Activated CD4-positive, alpha-beta memory T cell treated with anti-CD3 and anti-CD28 coated beads for 36 hours (primary cell): ENCODE measurements at regions not wholly inside any gene's neighbourhood (a gene's known extent, or its start where the extent isn't known, plus 50 kb on each side); places are given as distances from the start of the nearest gene placed in this dataset.

Experiments
- CTCF ChIA-PET: fragments of 350-600 bp; sonication (Branson Sonifier 250); formaldehyde crosslinking; loops from one replicate; lab custom pipeline; 2021; ENCODE audit warnings: antibody characterized with exemption, inconsistent platforms; lab: Charles Lee
- POLR2A ChIA-PET: fragments of 350-600 bp; sonication (Branson Sonifier 250); formaldehyde crosslinking; loops from one replicate; lab custom pipeline; 2021; ENCODE audit warnings: antibody characterized with exemption; lab: Charles Lee
- DNase-seq: peaks from one replicate; pipeline ENCODE4 v3.0.0-alpha.2; 2020
- H3K27ac Mint-ChIP-seq: one replicate; pipeline ENCODE4 v1.8.0; 2021; ENCODE audit warnings: mixed read lengths
- H3K27me3 Mint-ChIP-seq: one replicate; pipeline ENCODE4 v1.8.0; 2021; ENCODE audit warnings: mixed read lengths
- H3K36me3 Mint-ChIP-seq: one replicate; pipeline ENCODE4 v1.8.0; 2021; ENCODE audit warnings: mixed read lengths
- H3K4me1 Mint-ChIP-seq: one replicate; pipeline ENCODE4 v1.8.0; 2021; ENCODE audit warnings: low read depth, mixed read lengths
- H3K4me3 Mint-ChIP-seq: one replicate; pipeline ENCODE4 v1.8.0; 2021; ENCODE audit warnings: mild to moderate bottlenecking, mixed read lengths
- H3K9me3 Mint-ChIP-seq: one replicate; pipeline ENCODE4 v1.8.0; 2021; ENCODE audit warnings: mixed read lengths
- intact Hi-C: fragments of 100-400 bp; cut with micrococcal nuclease; formaldehyde crosslinking; loops from one replicate; pipeline ENCODE4 v1.15.1; 2023

DNA sequence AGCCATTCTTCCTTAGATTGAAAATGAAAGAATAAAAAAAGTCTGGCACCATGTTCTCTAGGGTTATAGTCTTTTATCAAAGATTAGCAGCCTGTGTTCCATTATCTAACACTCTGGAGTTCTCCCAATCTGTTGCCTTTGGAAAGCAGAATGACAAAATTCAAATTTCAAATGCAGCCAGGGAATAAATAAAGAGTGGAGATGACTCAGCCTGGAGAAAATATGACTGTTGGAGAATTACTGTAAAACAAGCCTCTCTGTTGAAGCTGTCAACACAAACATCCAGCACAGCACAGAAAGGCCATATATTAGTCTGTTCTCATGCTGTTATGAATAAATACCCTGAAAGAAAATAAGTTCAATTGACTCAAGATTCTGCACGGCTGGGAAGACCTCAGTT lies 650.5 kb upstream of the SLC10A2 start:
- no peak overlapping the region for H3K27ac Mint-ChIP-seq
- no peak overlapping the region for H3K4me3 Mint-ChIP-seq
- H3K4me1 Mint-ChIP-seq = no peaks in the 10 kb centered on the region
- ChIA-PET CTCF (no interaction called here), POLR2A (no interaction called here)
- peaks cover 13% of the 10 kb centered on the region for H3K9me3 Mint-ChIP-seq
- H3K36me3 Mint-ChIP-seq = no peaks in the 10 kb centered on the region
- no peak for DNase-seq
- no peaks in the 10 kb centered on the region for H3K27me3 Mint-ChIP-seq
- intact Hi-C loops = no loop called here

- no peak for DNase-seq
- H3K4me3 Mint-ChIP-seq = no peak overlapping the region
- CTCF ChIA-PET = no interaction called here
- H3K27ac Mint-ChIP-seq = no peak overlapping the region
- H3K9me3 Mint-ChIP-seq = peaks cover 13% of the 10 kb centered on the region
- POLR2A ChIA-PET = no interaction called here
- intact Hi-C loops = no loop called here
- H3K4me1 Mint-ChIP-seq = no peaks in the 10 kb centered on the region
- H3K27me3 Mint-ChIP-seq = no peaks in the 10 kb centered on the region
- no peaks in the 10 kb centered on the region for H3K36me3 Mint-ChIP-seq
These were observed 649.1 kb upstream of the SLC10A2 start for GRCh38 chr13:103715335-103715734.

DNA sequence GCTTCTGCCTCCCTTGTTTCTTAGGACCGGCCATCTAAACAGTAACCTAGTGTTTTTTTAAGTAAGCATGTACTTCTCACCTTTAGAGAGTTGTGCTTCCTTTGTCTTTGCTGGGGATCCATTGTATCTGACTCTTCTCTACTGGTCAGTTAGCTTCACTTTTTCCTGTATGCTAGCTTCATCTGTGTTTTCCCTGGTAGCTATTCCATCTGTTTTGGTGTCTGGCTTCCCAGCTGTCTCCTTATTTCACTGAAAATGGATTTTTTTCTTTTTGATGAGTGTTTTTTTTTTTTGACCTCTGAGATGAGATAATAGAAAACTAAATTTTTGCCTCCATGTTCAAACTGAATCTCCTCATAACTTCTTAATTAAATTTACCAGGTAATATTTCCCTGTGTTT lies 637.0 kb upstream of the SLC10A2 start:
- Mint-ChIP-seq H3K4me3 (no peak overlapping the region), H3K27ac (no peak overlapping the region), H3K36me3 (no peaks in the 10 kb centered on the region), H3K27me3 (no peaks in the 10 kb centered on the region), H3K9me3 (peaks cover 8% of the 10 kb centered on the region), H3K4me1 (no peaks in the 10 kb centered on the region)
- no peak for DNase-seq
- CTCF ChIA-PET = no interaction called here
- intact Hi-C loops = no loop called here
- POLR2A ChIA-PET = no interaction called here

GRCh38 chr13:103698000-103698399 lies 631.8 kb upstream of the SLC10A2 start:
- no peak overlapping the region for H3K4me3 Mint-ChIP-seq
- ChIA-PET CTCF (no interaction called here), POLR2A (no interaction called here)
- no peaks in the 10 kb centered on the region for H3K4me1 Mint-ChIP-seq
- H3K9me3 Mint-ChIP-seq = no peaks in the 10 kb centered on the region
- intact Hi-C loops = no loop called here
- no peak overlapping the region for H3K27ac Mint-ChIP-seq
- H3K27me3 Mint-ChIP-seq = no peaks in the 10 kb centered on the region
- H3K36me3 Mint-ChIP-seq = no peaks in the 10 kb centered on the region
- DNase-seq = no peak

GRCh38 chr13:103695320-103695719 lies 629.1 kb upstream of the SLC10A2 start:
- intact Hi-C loops = no loop called here
- no peaks in the 10 kb centered on the region for H3K27me3 Mint-ChIP-seq
- DNase-seq = no peak
- H3K27ac Mint-ChIP-seq = no peak overlapping the region
- H3K4me3 Mint-ChIP-seq = no peak overlapping the region
- H3K4me1 Mint-ChIP-seq = no peaks in the 10 kb centered on the region
- POLR2A ChIA-PET = no interaction called here
- CTCF ChIA-PET = no interaction called here
- no peaks in the 10 kb centered on the region for H3K9me3 Mint-ChIP-seq
- H3K36me3 Mint-ChIP-seq = no peaks in the 10 kb centered on the region

- Mint-ChIP-seq H3K27me3 (no peaks in the 10 kb centered on the region), H3K4me1 (no peaks in the 10 kb centered on the region), H3K36me3 (no peaks in the 10 kb centered on the region), H3K9me3 (no peaks in the 10 kb centered on the region), H3K4me3 (no peak overlapping the region), H3K27ac (no peak overlapping the region)
- intact Hi-C loops = no loop called here
- CTCF ChIA-PET = no interaction called here
- no peak for DNase-seq
- POLR2A ChIA-PET = no interaction called here
These were observed 628.3 kb upstream of the SLC10A2 start for GRCh38 chr13:103694471-103694870.

DNA sequence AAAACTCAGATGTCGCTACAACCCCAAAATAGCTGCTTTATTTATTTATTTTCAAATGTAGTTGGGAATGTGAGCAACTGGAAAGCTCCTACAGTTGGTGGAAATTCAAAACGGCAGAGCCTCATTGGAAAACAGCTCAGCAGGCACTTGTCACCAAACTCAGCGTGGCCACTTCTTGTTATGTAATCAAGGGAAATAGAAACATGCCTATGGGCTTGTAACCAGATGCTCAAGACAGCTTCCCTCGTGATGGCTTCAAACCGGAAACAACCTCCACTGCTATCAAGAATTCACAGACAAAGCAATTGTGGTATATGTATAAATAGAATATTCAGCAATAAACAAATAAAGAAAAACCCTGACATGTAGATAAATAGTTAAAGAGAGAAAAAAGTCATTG lies 627.8 kb upstream of the SLC10A2 start:
- POLR2A ChIA-PET = no interaction called here
- no peaks in the 10 kb centered on the region for H3K27me3 Mint-ChIP-seq
- intact Hi-C loops = no loop called here
- no peak overlapping the region for H3K4me3 Mint-ChIP-seq
- CTCF ChIA-PET = no interaction called here
- no peak for DNase-seq
- no peaks in the 10 kb centered on the region for H3K9me3 Mint-ChIP-seq
- H3K4me1 Mint-ChIP-seq = no peaks in the 10 kb centered on the region
- H3K27ac Mint-ChIP-seq = no peak overlapping the region
- H3K36me3 Mint-ChIP-seq = no peaks in the 10 kb centered on the region

DNA sequence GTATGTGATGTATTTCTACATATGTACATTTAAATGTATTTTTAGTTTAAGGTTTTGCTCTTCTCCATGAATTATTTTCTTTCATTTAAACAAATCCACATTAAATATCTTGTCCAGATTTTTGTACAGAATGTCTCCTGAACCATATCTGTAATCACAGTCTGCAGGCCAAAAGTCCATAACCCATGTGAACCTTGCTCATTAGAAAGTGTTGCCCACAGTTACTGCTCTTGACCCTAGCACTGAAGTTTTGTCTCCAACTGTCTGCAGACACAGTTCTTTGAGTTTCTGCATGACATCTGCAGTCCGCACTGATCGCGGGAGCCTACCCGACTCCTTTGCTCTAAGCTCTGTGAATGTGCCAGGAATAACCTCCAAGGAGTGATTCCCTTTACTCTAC lies 626.2 kb upstream of the SLC10A2 start:
- Mint-ChIP-seq H3K9me3 (no peaks in the 10 kb centered on the region), H3K36me3 (no peaks in the 10 kb centered on the region), H3K4me3 (no peak overlapping the region), H3K27ac (no peak overlapping the region), H3K4me1 (no peaks in the 10 kb centered on the region), H3K27me3 (no peaks in the 10 kb centered on the region)
- DNase-seq = no peak
- ChIA-PET CTCF (no interaction called here), POLR2A (no interaction called here)
- intact Hi-C loops = no loop called here

DNA sequence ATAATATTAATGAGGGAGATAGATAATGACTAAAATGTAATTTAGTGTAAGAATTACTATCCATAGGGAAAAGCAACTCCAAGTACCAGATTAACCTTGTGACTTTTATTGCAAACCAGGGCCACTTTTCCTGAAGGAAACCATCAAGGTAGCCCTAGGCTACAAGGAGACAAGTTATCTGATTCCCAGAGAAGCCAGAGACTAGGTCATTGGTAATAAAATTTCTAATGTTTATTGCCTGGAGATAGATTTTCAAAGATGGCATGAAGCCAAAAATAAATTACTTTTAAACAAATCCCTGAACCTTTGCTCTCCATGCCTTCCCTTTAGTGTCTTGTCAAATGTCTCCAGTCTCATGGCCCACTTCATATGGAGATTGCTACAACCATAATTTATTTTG lies 610.1 kb upstream of the SLC10A2 start:
- Mint-ChIP-seq H3K4me1 (no peaks in the 10 kb centered on the region), H3K4me3 (no peak overlapping the region), H3K27ac (no peak overlapping the region), H3K9me3 (no peaks in the 10 kb centered on the region), H3K36me3 (no peaks in the 10 kb centered on the region), H3K27me3 (no peaks in the 10 kb centered on the region)
- ChIA-PET POLR2A (no interaction called here), CTCF (no interaction called here)
- intact Hi-C loops = no loop called here
- DNase-seq = no peak

GRCh38 chr13:103671547-103671946 lies 605.3 kb upstream of the SLC10A2 start:
- Mint-ChIP-seq H3K36me3 (no peaks in the 10 kb centered on the region), H3K4me3 (no peak overlapping the region), H3K27ac (no peak overlapping the region), H3K9me3 (no peaks in the 10 kb centered on the region), H3K27me3 (no peaks in the 10 kb centered on the region), H3K4me1 (no peaks in the 10 kb centered on the region)
- no peak for DNase-seq
- POLR2A ChIA-PET = no interaction called here
- intact Hi-C loops = no loop called here
- CTCF ChIA-PET = no interaction called here

GRCh38 chr13:103663996-103664395 lies 597.8 kb upstream of the SLC10A2 start:
- Mint-ChIP-seq H3K36me3 (no peaks in the 10 kb centered on the region), H3K27ac (no peak overlapping the region), H3K27me3 (no peaks in the 10 kb centered on the region), H3K9me3 (no peaks in the 10 kb centered on the region), H3K4me3 (no peak overlapping the region), H3K4me1 (no peaks in the 10 kb centered on the region)
- no peak for DNase-seq
- CTCF ChIA-PET = no interaction called here
- POLR2A ChIA-PET = no interaction called here
- intact Hi-C loops = no loop called here

- Mint-ChIP-seq H3K36me3 (no peaks in the 10 kb centered on the region), H3K27me3 (no peaks in the 10 kb centered on the region), H3K4me3 (no peak overlapping the region), H3K9me3 (peaks cover 2% of the 10 kb centered on the region), H3K27ac (no peak overlapping the region), H3K4me1 (no peaks in the 10 kb centered on the region)
- DNase-seq = no peak
- POLR2A ChIA-PET = no interaction called here
- CTCF ChIA-PET = no interaction called here
- intact Hi-C loops = no loop called here
These were observed 590.1 kb upstream of the SLC10A2 start for GRCh38 chr13:103656311-103656710.

- H3K4me1 Mint-ChIP-seq = no peaks in the 10 kb centered on the region
- no peak for DNase-seq
- no peaks in the 10 kb centered on the region for H3K36me3 Mint-ChIP-seq
- no peaks in the 10 kb centered on the region for H3K27me3 Mint-ChIP-seq
- H3K4me3 Mint-ChIP-seq = no peak overlapping the region
- POLR2A ChIA-PET = no interaction called here
- no peak overlapping the region for H3K27ac Mint-ChIP-seq
- CTCF ChIA-PET = no interaction called here
- peaks cover 2% of the 10 kb centered on the region for H3K9me3 Mint-ChIP-seq
- intact Hi-C loops = no loop called here
These were observed 574.4 kb upstream of the SLC10A2 start for GRCh38 chr13:103640606-103641005.

DNA sequence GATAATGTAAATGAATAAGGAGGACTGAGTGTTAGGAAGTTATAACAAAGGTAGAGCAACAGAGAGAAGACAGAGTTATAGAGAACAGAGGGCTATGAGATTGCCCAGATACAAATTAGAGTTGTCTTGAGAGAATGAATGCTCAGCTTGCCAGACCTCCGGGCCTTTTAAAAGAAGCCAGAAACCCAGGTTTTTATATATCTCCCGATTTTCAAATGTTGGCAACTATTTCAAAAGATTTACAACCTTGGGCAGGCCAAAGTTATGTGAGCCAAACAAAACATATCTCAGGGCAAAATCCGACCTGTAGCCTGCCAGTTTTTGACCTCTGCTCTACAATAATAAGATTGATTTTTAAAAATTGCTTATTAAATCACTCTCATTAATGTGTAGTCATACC lies 573.1 kb upstream of the SLC10A2 start:
- Mint-ChIP-seq H3K9me3 (peaks cover 2% of the 10 kb centered on the region), H3K4me3 (no peak overlapping the region), H3K27ac (no peak overlapping the region), H3K36me3 (no peaks in the 10 kb centered on the region), H3K27me3 (no peaks in the 10 kb centered on the region), H3K4me1 (no peaks in the 10 kb centered on the region)
- ChIA-PET CTCF (no interaction called here), POLR2A (no interaction called here)
- no peak for DNase-seq
- intact Hi-C loops = no loop called here
